Endothelial cell of umbilical vein (primary cell): ENCODE measurements at regions not wholly inside any gene's neighbourhood (a gene's known extent, or its start where the extent isn't known, plus 50 kb on each side); places are given as distances from the start of the nearest gene placed in this dataset.

Experiments used
- BruUV-seq: library from RNA; stranded (reverse); fragments of 400-500 nt; replicated peaks from 2 replicates; lab custom pipeline; 2021; lab: Mats Ljungman, UMichigan
- CTCF ChIA-PET: fragments of 300-600, 350-600 bp; sonication (Branson Sonifier 250); formaldehyde crosslinking; loops from one replicate; lab custom pipeline; 2021; ENCODE audit warnings: antibody characterized with exemption, inconsistent platforms; lab: Charles Lee
- POLR2A ChIA-PET: fragments of 300-600, 350-600 bp; sonication (Branson Sonifier 250); formaldehyde crosslinking; loops from one replicate; lab custom pipeline; 2021; ENCODE audit warnings: antibody characterized with exemption, inconsistent platforms; lab: Charles Lee
- DNase-seq: peaks from one replicate; pipeline ENCODE4 v3.0.0-alpha.2; 2011; ENCODE audit warnings: low read depth, low spot score
- FAIRE-seq: peaks from 2 replicates; lab custom pipeline; 2011; peaks lifted over from hg19 to GRCh38; lab: Jason Lieb, UNC
- H2AFZ ChIP-seq: 2 replicates; pipeline ENCODE4 v1.6.0; 2012; ENCODE audit warnings: low read depth, low read length, control low read depth, inconsistent platforms
- H3K27ac ChIP-seq: 2 replicates; pipeline ENCODE4 v1.5.1; 2011; ENCODE audit warnings: low read depth, mild to moderate bottlenecking, control low read depth, low read length, moderate library complexity; ENCODE audit not compliant: insufficient read depth
- H3K27me3 ChIP-seq, 2 experiments: 2 replicates each; pipeline versions ENCODE4 v1.6.0 to v1.6.1; 2011; ENCODE audit warnings: low read length in 2 of 2, mixed read lengths in 1 of 2; ENCODE audit not compliant: control insufficient read depth in 2 of 2, insufficient read depth in 2 of 2
- H3K36me3 ChIP-seq, 2 experiments: 2 replicates in 1 of 2; 3 replicates in 1 of 2; pipeline ENCODE4 v1.5.1; 2011; ENCODE audit warnings: low read length in 2 of 2, mild to moderate bottlenecking in 1 of 2, moderate library complexity in 1 of 2; ENCODE audit not compliant: control insufficient read depth in 2 of 2, insufficient read depth in 2 of 2; ENCODE audit errors: extremely low read depth in 1 of 2
- H3K4me1 ChIP-seq: 3 replicates; pipeline ENCODE4 v1.5.1; 2011; ENCODE audit warnings: mild to moderate bottlenecking, low read length; ENCODE audit not compliant: control insufficient read depth, insufficient read depth; ENCODE audit errors: extremely low read depth
- H3K4me2 ChIP-seq: 2 replicates; pipeline ENCODE4 v1.6.1; 2011; ENCODE audit warnings: low read length, control low read depth, mixed read lengths; ENCODE audit not compliant: insufficient read depth
- H3K4me3 ChIP-seq, 3 experiments: fragments of 200-600 bp in 1 of 3; sonication (generic), shearing (Covaris generic) in 1 of 3; replicated peaks in 1 of 3; 2 replicates each; pipeline ENCODE4 v1.5.1; 2011 to 2016; ENCODE audit warnings: control low read depth in 3 of 3, low read length in 3 of 3, mild to moderate bottlenecking in 2 of 3, inconsistent platforms in 1 of 3, low read depth in 1 of 3, moderate library complexity in 1 of 3; ENCODE audit not compliant: insufficient read depth in 1 of 3
- H3K79me2 ChIP-seq: 2 replicates; pipeline ENCODE4 v1.6.0; 2012; ENCODE audit warnings: low read length, inconsistent platforms; ENCODE audit not compliant: control insufficient read depth, insufficient read depth
- H3K9ac ChIP-seq: replicated peaks from 2 replicates; pipeline ENCODE3; 2011; ENCODE audit warnings: low read length, control low read depth; ENCODE audit not compliant: insufficient read depth; ENCODE audit errors: extremely low read depth
- H3K9me1 ChIP-seq: replicated peaks from 3 replicates; pipeline ENCODE4 v1.6.0; 2011; ENCODE audit warnings: mild to moderate bottlenecking, low read length; ENCODE audit not compliant: control insufficient read depth, insufficient read depth; ENCODE audit errors: extremely low read depth
- H3K9me3 ChIP-seq: replicated peaks from 2 replicates; pipeline ENCODE4 v1.5.1; 2012; ENCODE audit warnings: low read length, inconsistent platforms; ENCODE audit not compliant: control insufficient read depth, insufficient read depth
- H4K20me1 ChIP-seq: replicated peaks from 2 replicates; pipeline ENCODE3; 2011; ENCODE audit warnings: mild to moderate bottlenecking, low read length; ENCODE audit not compliant: control insufficient read depth, insufficient read depth; ENCODE audit errors: extremely low read depth
- EZH2 ChIP-seq: IDR thresholded peaks from 2 replicates; pipeline ENCODE4 v1.6.1; 2012; ENCODE audit warnings: borderline replicate concordance, low read depth, mild to moderate bottlenecking, moderate library complexity, low read length, inconsistent platforms; ENCODE audit not compliant: severe bottlenecking
- FOS ChIP-seq: IDR thresholded peaks from 2 replicates; pipeline ENCODE4 v1.6.1; 2011; ENCODE audit warnings: mild to moderate bottlenecking, low read length, moderate library complexity, borderline replicate concordance; ENCODE audit not compliant: insufficient read depth
- GATA2 ChIP-seq: IDR thresholded peaks from 2 replicates; pipeline ENCODE4 v1.7.0; 2011; ENCODE audit warnings: low read depth, mild to moderate bottlenecking, moderate library complexity, mixed read lengths, low read length; ENCODE audit not compliant: insufficient read length, insufficient read depth
- JUN ChIP-seq: IDR thresholded peaks from 2 replicates; pipeline ENCODE4 v1.6.1; 2011; ENCODE audit warnings: borderline replicate concordance, low read depth; ENCODE audit not compliant: insufficient read length, insufficient read depth
- MYC ChIP-seq: IDR thresholded peaks from one replicate; pipeline ENCODE4 v1.6.1; 2011; ENCODE audit warnings: mild to moderate bottlenecking, low read depth, low read length
- POLR2A ChIP-seq: IDR thresholded peaks from 2 replicates; pipeline ENCODE4 v1.6.1; 2012; ENCODE audit warnings: low read depth, mild to moderate bottlenecking, control low read depth, low read length
- POLR2AphosphoS5 ChIP-seq: IDR thresholded peaks from 2 replicates; pipeline ENCODE4 v1.6.1; 2012; ENCODE audit warnings: low read depth, mild to moderate bottlenecking, control low read depth, low read length, moderate library complexity; ENCODE audit not compliant: insufficient read depth
- dilution Hi-C: fragments of 300-500 bp; cut with MboI; formaldehyde crosslinking; loops from one replicate; pipeline ENCODE4 v1.15.0; 2019; ENCODE audit warnings: low sequenced_read_pairs; ENCODE audit not compliant: extremely low pct_ligation_motif_present
- intact Hi-C: fragments of 100-400 bp; cut with micrococcal nuclease; formaldehyde crosslinking; loops from one replicate; pipeline ENCODE4 v1.10.0; 2022
- TF ChIP-seq, protein P1 (sequence below), 2 donors: IDR thresholded peaks; 1 replicate in 1 of 2; 2 replicates in 1 of 2; pipeline ENCODE4 v1.5.1; 2011; ENCODE audit warnings: low read length in 2 of 2, mild to moderate bottlenecking in 2 of 2, moderate library complexity in 2 of 2, control low read depth in 1 of 2, inconsistent platforms in 1 of 2, low read depth in 1 of 2; ENCODE audit not compliant: insufficient read depth in 1 of 2; ENCODE audit errors: extremely low read depth in 1 of 2
- TF ChIP-seq, protein P2 (sequence below): IDR thresholded peaks from 2 replicates; pipeline ENCODE4 v1.6.1; 2011; ENCODE audit not compliant: insufficient read depth, insufficient read length

DNA sequence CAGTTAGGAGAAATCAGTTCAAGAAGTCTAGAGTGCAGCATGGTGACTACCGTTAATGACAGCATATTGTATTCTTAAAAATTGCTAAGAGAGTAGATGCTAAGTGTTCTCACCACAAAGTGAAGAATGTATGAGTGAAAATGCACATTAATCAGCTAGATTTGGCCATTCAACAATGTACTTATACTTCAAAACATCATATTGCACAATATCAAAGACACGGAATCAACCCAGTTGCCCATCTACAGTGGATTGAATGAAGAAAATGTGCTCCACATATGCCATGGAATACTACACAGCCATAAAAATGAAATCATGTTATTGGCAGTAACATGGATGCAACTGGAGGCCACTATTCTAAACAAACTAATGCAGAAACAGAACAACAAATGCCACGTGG lies 119.9 kb upstream of the NDN start:
- POLR2A ChIA-PET = no interaction called here
- H3K4me1 ChIP-seq = no peaks in the 10 kb centered on the region
- no peaks in the 10 kb centered on the region for H4K20me1 ChIP-seq
- H3K9me3 ChIP-seq = peaks cover 13% of the 10 kb centered on the region
- intact Hi-C loops = no loop called here
- no peak for DNase-seq
- CTCF ChIA-PET = no interaction called here
- H3K36me3 ChIP-seq = no peaks in the 10 kb centered on the region
- no peak overlapping the region for H3K4me3 ChIP-seq
- TF ChIP-seq JUN (no peak), EZH2 (no peak), GATA2 (no peak), MYC (no peak), POLR2A (no peak), FOS (no peak), POLR2AphosphoS5 (no peak)
- TF ChIP-seq, protein P1, sequence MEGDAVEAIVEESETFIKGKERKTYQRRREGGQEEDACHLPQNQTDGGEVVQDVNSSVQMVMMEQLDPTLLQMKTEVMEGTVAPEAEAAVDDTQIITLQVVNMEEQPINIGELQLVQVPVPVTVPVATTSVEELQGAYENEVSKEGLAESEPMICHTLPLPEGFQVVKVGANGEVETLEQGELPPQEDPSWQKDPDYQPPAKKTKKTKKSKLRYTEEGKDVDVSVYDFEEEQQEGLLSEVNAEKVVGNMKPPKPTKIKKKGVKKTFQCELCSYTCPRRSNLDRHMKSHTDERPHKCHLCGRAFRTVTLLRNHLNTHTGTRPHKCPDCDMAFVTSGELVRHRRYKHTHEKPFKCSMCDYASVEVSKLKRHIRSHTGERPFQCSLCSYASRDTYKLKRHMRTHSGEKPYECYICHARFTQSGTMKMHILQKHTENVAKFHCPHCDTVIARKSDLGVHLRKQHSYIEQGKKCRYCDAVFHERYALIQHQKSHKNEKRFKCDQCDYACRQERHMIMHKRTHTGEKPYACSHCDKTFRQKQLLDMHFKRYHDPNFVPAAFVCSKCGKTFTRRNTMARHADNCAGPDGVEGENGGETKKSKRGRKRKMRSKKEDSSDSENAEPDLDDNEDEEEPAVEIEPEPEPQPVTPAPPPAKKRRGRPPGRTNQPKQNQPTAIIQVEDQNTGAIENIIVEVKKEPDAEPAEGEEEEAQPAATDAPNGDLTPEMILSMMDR (IDR thresholded peaks at IDR 0.05; ENCODE audit: extremely low read depth in 1 of 2, insufficient read depth in 1 of 2, low read depth in 1 of 2, low read length in 2 of 2) = no peak
- TF ChIP-seq, protein P2, sequence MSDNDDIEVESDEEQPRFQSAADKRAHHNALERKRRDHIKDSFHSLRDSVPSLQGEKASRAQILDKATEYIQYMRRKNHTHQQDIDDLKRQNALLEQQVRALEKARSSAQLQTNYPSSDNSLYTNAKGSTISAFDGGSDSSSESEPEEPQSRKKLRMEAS = no peak
- FAIRE-seq = no peak
- H3K79me2 ChIP-seq = no peaks in the 10 kb centered on the region
- no peak overlapping the region for H3K27ac ChIP-seq
- H2AFZ ChIP-seq = no peak overlapping the region
- no TSS peak for BruUV-seq
- no peaks in the 10 kb centered on the region for H3K9me1 ChIP-seq
- no peak overlapping the region for H3K9ac ChIP-seq
- H3K4me2 ChIP-seq = no peak overlapping the region
- dilution Hi-C loops = no loop called here
- H3K27me3 ChIP-seq = no peaks in the 10 kb centered on the region
